ENCODE measurements at regions not wholly inside any gene's neighbourhood (a gene's known extent, or its start where the extent isn't known, plus 50 kb on each side); places are given as distances from the start of the nearest gene placed in this dataset.

- TF ChIP-seq CTCF (IDR thresholded peaks at IDR 0.05) = no peak
Observed at GRCh38 chrX:40291553-40291952, 193.8 kb upstream of the BCOR start.

GRCh38 chrX:40290517-40290916 lies 192.8 kb upstream of the BCOR start:
- TF ChIP-seq CTCF (IDR thresholded peaks at IDR 0.05) = no peak

- TF ChIP-seq CTCF (IDR thresholded peaks at IDR 0.05) = no peak
Observed at GRCh38 chrX:40285876-40286275, 188.1 kb upstream of the BCOR start.

- TF ChIP-seq CTCF (IDR thresholded peaks at IDR 0.05) = no peak
Observed at GRCh38 chrX:40284852-40285251, 187.1 kb upstream of the BCOR start.

GRCh38 chrX:40283981-40284380 lies 186.2 kb upstream of the BCOR start:
- no peak for TF ChIP-seq CTCF (IDR thresholded peaks at IDR 0.05)

GRCh38 chrX:40282946-40283660 lies 185.3 kb upstream of the BCOR start:
- TF ChIP-seq CTCF (IDR thresholded peaks at IDR 0.05) = no peak

- TF ChIP-seq CTCF (IDR thresholded peaks at IDR 0.05) = no peak
Observed at GRCh38 chrX:40282348-40282747, 184.6 kb upstream of the BCOR start.

Data from LNCAP (cell line).